ENCODE measurements at regions not wholly inside any gene's neighbourhood (a gene's known extent, or its start where the extent isn't known, plus 50 kb on each side); places are given as distances from the start of the nearest gene placed in this dataset.

- Histone ChIP-seq H3K4me1 (ENCODE audit: low read depth) (no peaks in the 10 kb centered on the region), H3K36me3 (no peaks in the 10 kb centered on the region), H3K9me3 (ENCODE audit: low read depth) (no peaks in the 10 kb centered on the region), H3K4me3 (no peak overlapping the region), H3K27me3 (no peaks in the 10 kb centered on the region), H3K27ac (no peak overlapping the region)
- TF ChIP-seq CTCF (IDR thresholded peaks at IDR 0.05; ENCODE audit: low read depth, low read length): no peak
- DNase-seq (ENCODE audit: low read depth in 1 of 2, low spot score in 1 of 2): no peak
These were observed 358.9 kb upstream of the ARID1B start for GRCh38 chr6:156418253-156418652.

GRCh38 chr6:156416391-156416790 is 360.8 kb upstream of the ARID1B start:
- no peak for DNase-seq (ENCODE audit: low read depth in 1 of 2, low spot score in 1 of 2)
- no peaks in the 10 kb centered on the region for H3K36me3 ChIP-seq
- TF ChIP-seq CTCF (IDR thresholded peaks at IDR 0.05; ENCODE audit: low read depth, low read length): no peak
- no peak overlapping the region for H3K27ac ChIP-seq
- no peak overlapping the region for H3K4me3 ChIP-seq
- H3K27me3 ChIP-seq: no peaks in the 10 kb centered on the region
- no peaks in the 10 kb centered on the region for H3K4me1 ChIP-seq (ENCODE audit: low read depth)
- no peaks in the 10 kb centered on the region for H3K9me3 ChIP-seq (ENCODE audit: low read depth)

- DNase-seq (ENCODE audit: low read depth in 1 of 2, low spot score in 1 of 2): no peak
- H3K27ac ChIP-seq: no peak overlapping the region
- TF ChIP-seq CTCF (IDR thresholded peaks at IDR 0.05; ENCODE audit: low read depth, low read length): no peak
- no peaks in the 10 kb centered on the region for H3K4me1 ChIP-seq (ENCODE audit: low read depth)
- no peak overlapping the region for H3K4me3 ChIP-seq
- no peaks in the 10 kb centered on the region for H3K36me3 ChIP-seq
- no peaks in the 10 kb centered on the region for H3K27me3 ChIP-seq
- H3K9me3 ChIP-seq (ENCODE audit: low read depth): no peaks in the 10 kb centered on the region
These were observed 364.0 kb upstream of the ARID1B start for GRCh38 chr6:156413154-156413553.

- DNase-seq (ENCODE audit: low read depth in 1 of 2, low spot score in 1 of 2): no peak
- H3K27ac ChIP-seq: no peak overlapping the region
- no peaks in the 10 kb centered on the region for H3K9me3 ChIP-seq (ENCODE audit: low read depth)
- no peaks in the 10 kb centered on the region for H3K4me1 ChIP-seq (ENCODE audit: low read depth)
- H3K4me3 ChIP-seq: no peak overlapping the region
- peak; percentile 6 for TF ChIP-seq CTCF (IDR thresholded peaks at IDR 0.05; ENCODE audit: low read depth, low read length)
- H3K27me3 ChIP-seq: no peaks in the 10 kb centered on the region
- no peaks in the 10 kb centered on the region for H3K36me3 ChIP-seq
These were observed 366.5 kb upstream of the ARID1B start for GRCh38 chr6:156410649-156411048.

GRCh38 chr6:156408655-156409054 is 368.5 kb upstream of the ARID1B start:
- Histone ChIP-seq H3K4me1 (ENCODE audit: low read depth) (no peaks in the 10 kb centered on the region), H3K27ac (no peak overlapping the region), H3K4me3 (no peak overlapping the region), H3K36me3 (no peaks in the 10 kb centered on the region), H3K27me3 (no peaks in the 10 kb centered on the region), H3K9me3 (ENCODE audit: low read depth) (no peaks in the 10 kb centered on the region)
- no peak for TF ChIP-seq CTCF (IDR thresholded peaks at IDR 0.05; ENCODE audit: low read depth, low read length)
- DNase-seq (ENCODE audit: low read depth in 1 of 2, low spot score in 1 of 2): no peak

GRCh38 chr6:156407334-156407733 is 369.8 kb upstream of the ARID1B start:
- Histone ChIP-seq H3K4me3 (no peak overlapping the region), H3K27me3 (no peaks in the 10 kb centered on the region), H3K4me1 (ENCODE audit: low read depth) (no peaks in the 10 kb centered on the region), H3K27ac (no peak overlapping the region), H3K36me3 (no peaks in the 10 kb centered on the region), H3K9me3 (ENCODE audit: low read depth) (no peaks in the 10 kb centered on the region)
- no peak for TF ChIP-seq CTCF (IDR thresholded peaks at IDR 0.05; ENCODE audit: low read depth, low read length)
- no peak for DNase-seq (ENCODE audit: low read depth in 1 of 2, low spot score in 1 of 2)
